Peyer's patch (tissue), 4 donors: ENCODE measurements at regions not wholly inside any gene's neighbourhood (a gene's known extent, or its start where the extent isn't known, plus 50 kb on each side); places are given as distances from the start of the nearest gene placed in this dataset.

Source experiments
- CTCF ChIP-seq, 6 experiments: fragments of 450-650 bp in 4 of 6; fragments of 200-600 bp in 2 of 6; sonication (generic) in 1 of 6; IDR thresholded peaks; one replicate each; pipeline ENCODE4 v1.5.1; 2017 to 2019; ENCODE audit warnings: antibody characterized with exemption in 6 of 6, mild to moderate bottlenecking in 3 of 6, moderate library complexity in 1 of 6
- POLR2A ChIP-seq, 2 donors: fragments of 450-650 bp; IDR thresholded peaks; one replicate each; pipeline ENCODE4 v1.5.1; 2017; ENCODE audit warnings: antibody characterized with exemption in 2 of 2, mild to moderate bottlenecking in 2 of 2, moderate library complexity in 2 of 2

- TF ChIP-seq CTCF (IDR thresholded peaks at IDR 0.05) (no peak), POLR2A (IDR thresholded peaks at IDR 0.05) (no peak)
Observed at GRCh38 chr3:137297770-137298169, 340.0 kb downstream of the IL20RB start.
